ENCODE measurements at regions not wholly inside any gene's neighbourhood (a gene's known extent, or its start where the extent isn't known, plus 50 kb on each side); places are given as distances from the start of the nearest gene placed in this dataset.

- TF ChIP-seq SNAI2 (CRISPR knock-in tag; IDR thresholded peaks at IDR 0.05) (no peak), ZFP3 (CRISPR knock-in tag; IDR thresholded peaks at IDR 0.05) (no peak), CSDC2 (CRISPR knock-in tag; IDR thresholded peaks at IDR 0.05) (no peak)
Measured at GRCh38 chr2:190113000-190113399, 50.5 kb upstream of the MSTN start (continued).

All from SK-N-SH treated with all-trans-retinoic acid at 6 μM for 48 hours (cell line).